KMS-11 (cell line): ENCODE measurements at regions not wholly inside any gene's neighbourhood (a gene's known extent, or its start where the extent isn't known, plus 50 kb on each side); places are given as distances from the start of the nearest gene placed in this dataset.

ENCODE experiments used
- H2AFZ ChIP-seq: fragments of 200-600 bp; sonication (generic); 2 replicates; pipeline ENCODE4 v1.6.1; 2016; ENCODE audit warnings: antibody characterized with exemption, mixed run types, low read depth
- H3K27ac ChIP-seq: fragments of 200-600 bp; sonication (generic); 2 replicates; pipeline ENCODE4 v1.6.1; 2016; ENCODE audit warnings: mild to moderate bottlenecking, mixed run types
- H3K27me3 ChIP-seq: fragments of 200-600 bp; sonication (generic); 2 replicates; pipeline ENCODE4 v1.6.1; 2017; ENCODE audit warnings: mild to moderate bottlenecking, low read depth, mixed run types, moderate library complexity; ENCODE audit not compliant: insufficient read depth
- H3K36me3 ChIP-seq: fragments of 200-600 bp; sonication (generic); 2 replicates; pipeline ENCODE4 v1.6.1; 2017; ENCODE audit warnings: mild to moderate bottlenecking, mixed run types; ENCODE audit not compliant: insufficient read depth
- H3K4me1 ChIP-seq: fragments of 200-600 bp; sonication (generic); 2 replicates; pipeline ENCODE4 v1.6.1; 2016; ENCODE audit warnings: mild to moderate bottlenecking, low read depth, mixed run types; ENCODE audit not compliant: poor library complexity, severe bottlenecking
- H3K4me2 ChIP-seq: fragments of 200-600 bp; sonication (generic); 2 replicates; pipeline ENCODE4 v1.7.0; 2016; ENCODE audit warnings: mild to moderate bottlenecking, mixed run types
- H3K4me3 ChIP-seq: fragments of 200-600 bp; sonication (generic); IDR thresholded peaks from 2 replicates; pipeline ENCODE4 v1.6.1; 2017; ENCODE audit warnings: low read depth, low read length, mixed read lengths; ENCODE audit not compliant: insufficient read depth
- H3K79me2 ChIP-seq: fragments of 200-600 bp; sonication (generic); 2 replicates; pipeline ENCODE4 v1.6.1; 2016; ENCODE audit warnings: low read depth, mixed run types; ENCODE audit not compliant: insufficient read depth
- H3K9ac ChIP-seq: fragments of 200-600 bp; sonication (generic); 2 replicates; pipeline ENCODE4 v1.6.1; 2016; ENCODE audit warnings: mild to moderate bottlenecking, mixed run types
- H4K20me1 ChIP-seq: fragments of 200-600 bp; sonication (generic); 2 replicates; pipeline ENCODE4 v1.6.1; 2016; ENCODE audit warnings: mild to moderate bottlenecking, mixed run types; ENCODE audit not compliant: insufficient read depth
- CTCF ChIP-seq: fragments of 200-600 bp; sonication (generic); conservative IDR thresholded peaks from 2 replicates; pipeline ENCODE4 v1.6.1; 2017; ENCODE audit warnings: low read depth, mild to moderate bottlenecking, antibody characterized with exemption, low read length, moderate library complexity, mixed read lengths

DNA sequence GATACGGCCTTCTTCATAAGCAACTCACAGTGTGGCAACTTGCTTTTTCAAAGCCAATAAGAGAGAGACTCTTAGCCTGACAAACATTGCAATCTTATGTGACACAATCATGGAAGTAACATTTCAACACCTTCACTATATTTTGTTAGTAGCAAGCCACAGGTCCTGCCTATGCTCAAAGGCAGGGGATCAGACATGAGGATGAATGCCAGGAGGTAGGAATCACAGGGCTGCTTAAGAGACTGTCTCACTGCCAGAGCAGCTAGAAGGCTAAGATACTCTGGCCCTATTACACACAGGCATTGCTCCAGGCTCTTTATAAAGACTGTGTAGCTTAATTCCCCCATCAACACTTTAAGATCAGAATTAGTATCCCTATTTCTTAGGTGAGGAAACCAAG lies 236.2 kb upstream of the KAZN start:
- Histone ChIP-seq H3K9ac (no peak overlapping the region), H3K36me3 (no peaks in the 10 kb centered on the region)

DNA sequence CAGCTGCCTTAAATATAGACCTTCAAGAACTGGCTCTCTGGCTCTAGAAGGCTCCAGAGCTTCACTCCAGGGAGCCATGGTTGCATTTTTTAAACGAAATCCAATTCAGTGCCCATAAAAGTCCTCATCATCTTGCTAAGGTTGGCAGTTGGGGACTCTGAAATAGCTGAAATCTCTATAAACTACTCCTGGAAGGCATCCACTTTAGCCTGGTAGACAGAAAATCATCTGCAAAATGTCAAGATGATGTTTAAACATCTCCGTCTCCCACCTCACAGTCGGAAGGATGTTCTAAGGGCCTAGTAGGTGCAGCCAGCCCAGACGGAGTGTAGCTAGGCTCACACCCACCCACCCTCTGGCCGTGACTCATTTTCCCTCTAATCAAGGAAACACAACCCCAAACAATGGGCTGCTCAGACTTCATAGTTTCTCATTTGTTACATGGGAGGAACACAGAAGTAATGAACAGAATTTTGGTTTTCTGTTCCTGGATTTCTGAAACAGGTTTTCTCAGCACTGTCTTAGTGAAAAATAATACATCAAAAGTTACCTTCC lies 235.4 kb upstream of the KAZN start:
- no peak overlapping the region for H3K27ac ChIP-seq
- no peak overlapping the region for H3K4me2 ChIP-seq
- H3K27me3 ChIP-seq, result no peaks in the 10 kb centered on the region
- H3K4me3 ChIP-seq, result no peak overlapping the region
- H3K36me3 ChIP-seq, result no peaks in the 10 kb centered on the region
- H3K79me2 ChIP-seq, result no peaks in the 10 kb centered on the region
- H3K4me1 ChIP-seq, result no peaks in the 10 kb centered on the region
- H2AFZ ChIP-seq, result no peak overlapping the region
- no peaks in the 10 kb centered on the region for H4K20me1 ChIP-seq
- TF ChIP-seq CTCF, result no peak
- H3K9ac ChIP-seq, result no peak overlapping the region

More for the DNA sequence above, 236.2 kb upstream of the KAZN start:
- Histone ChIP-seq H4K20me1 (no peaks in the 10 kb centered on the region), H2AFZ (no peak overlapping the region), H3K27ac (no peak overlapping the region), H3K4me3 (no peak overlapping the region), H3K4me2 (no peak overlapping the region), H3K27me3 (no peaks in the 10 kb centered on the region), H3K4me1 (no peaks in the 10 kb centered on the region), H3K79me2 (no peaks in the 10 kb centered on the region)
- no peak for TF ChIP-seq CTCF

GRCh38 chr1:14363707-14364413 lies 234.6 kb upstream of the KAZN start:
- Histone ChIP-seq H2AFZ (no peak overlapping the region), H3K27ac (no peak overlapping the region), H4K20me1 (no peaks in the 10 kb centered on the region)

DNA sequence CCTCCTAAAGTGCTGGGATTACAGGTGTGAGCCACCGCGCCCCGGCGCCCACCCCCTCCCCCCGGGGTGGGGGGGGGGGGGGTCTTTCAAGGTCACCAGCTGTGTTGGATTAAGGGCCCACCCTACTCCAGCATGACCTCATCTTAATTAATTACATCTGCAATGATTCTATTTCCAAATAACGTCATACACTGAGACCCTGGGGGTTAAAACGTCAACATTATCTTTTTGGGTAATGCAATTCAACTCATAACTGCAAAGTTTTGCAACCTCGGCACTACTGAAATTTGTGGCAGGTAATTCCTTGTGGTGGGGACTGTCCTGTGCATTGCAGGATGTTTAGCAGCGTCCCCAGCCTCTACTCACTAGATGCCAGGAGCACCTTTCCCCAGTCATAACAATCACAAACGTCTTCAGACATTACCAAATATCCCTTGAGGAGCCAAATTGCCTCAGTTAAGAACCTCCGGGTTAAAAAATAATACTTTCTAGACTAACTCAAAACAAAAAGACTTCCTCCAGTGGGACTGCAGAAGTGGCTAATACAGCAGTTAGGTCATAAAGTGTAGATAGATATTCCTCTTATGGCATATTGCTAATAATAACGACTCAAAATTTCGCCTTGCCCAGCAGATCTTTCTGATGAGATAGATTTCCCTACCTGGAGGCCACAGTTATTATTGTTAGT lies 233.0 kb upstream of the KAZN start:
- no peaks in the 10 kb centered on the region for H4K20me1 ChIP-seq
- H2AFZ ChIP-seq, result no peak overlapping the region
- no peak overlapping the region for H3K4me2 ChIP-seq
- no peaks in the 10 kb centered on the region for H3K36me3 ChIP-seq
- TF ChIP-seq CTCF, result no peak
- H3K4me3 ChIP-seq, result no peak overlapping the region
- H3K9ac ChIP-seq, result no peak overlapping the region
- no peaks in the 10 kb centered on the region for H3K4me1 ChIP-seq
- no peak overlapping the region for H3K27ac ChIP-seq
- H3K79me2 ChIP-seq, result no peaks in the 10 kb centered on the region
- no peaks in the 10 kb centered on the region for H3K27me3 ChIP-seq

More at GRCh38 chr1:14363707-14364413, 234.6 kb upstream of the KAZN start:
- no peaks in the 10 kb centered on the region for H3K36me3 ChIP-seq
- H3K4me3 ChIP-seq, result no peak overlapping the region
- no peak for TF ChIP-seq CTCF
- no peak overlapping the region for H3K4me2 ChIP-seq
- H3K9ac ChIP-seq, result no peak overlapping the region
- no peaks in the 10 kb centered on the region for H3K79me2 ChIP-seq
- no peaks in the 10 kb centered on the region for H3K4me1 ChIP-seq
- no peaks in the 10 kb centered on the region for H3K27me3 ChIP-seq
